ENCODE measurements at regions not wholly inside any gene's neighbourhood (a gene's known extent, or its start where the extent isn't known, plus 50 kb on each side); places are given as distances from the start of the nearest gene placed in this dataset.
A peak's percentile ranks its signal among the peaks of the same experiment; 100 is the strongest.

- H3K9me3 ChIP-seq = no peaks in the 10 kb centered on the region
- 80 to 86% (median 84%) methylated on average over 3 of the region's 3 CpGs for WGBS, 5 donors
- no peaks in the 10 kb centered on the region for H3K36me3 ChIP-seq
- no peak for TF ChIP-seq EP300 (IDR thresholded peaks at IDR 0.05)
- no peak for TF ChIP-seq POLR2AphosphoS5 (IDR thresholded peaks at IDR 0.05)
- TF ChIP-seq POLR2A (IDR thresholded peaks at IDR 0.05) = no peak
- no peak for TF ChIP-seq CTCF (IDR thresholded peaks at IDR 0.05)
- no peaks in the 10 kb centered on the region for H3K27me3 ChIP-seq
- peaks cover 0 to under 1% (median 0%) of the 10 kb centered on the region in 4 donors for H3K4me1 ChIP-seq
- H3K27ac ChIP-seq = no peak overlapping the region
- H3K4me3 ChIP-seq = no peak overlapping the region
- intact Hi-C loops (cut with DNase I; ENCODE audit: low total_unique reads) = no loop called here
- DNase-seq = no peak
Observed at GRCh38 chr17:31750578-31750977, 108.5 kb downstream of the COPRS start.

- no peaks in the 10 kb centered on the region for H3K9me3 ChIP-seq
- no peak overlapping the region for H3K4me3 ChIP-seq
- H3K27me3 ChIP-seq = no peaks in the 10 kb centered on the region
- no peaks in the 10 kb centered on the region for H3K36me3 ChIP-seq
- peaks cover 0 to 17% (median 12%) of the 10 kb centered on the region in 4 donors for H3K4me1 ChIP-seq
- no peak for TF ChIP-seq EP300 (IDR thresholded peaks at IDR 0.05)
- no peak for TF ChIP-seq POLR2A (IDR thresholded peaks at IDR 0.05)
- no peak for TF ChIP-seq POLR2AphosphoS5 (IDR thresholded peaks at IDR 0.05)
- no peak overlapping the region for H3K27ac ChIP-seq
- DNase-seq = no peak
- intact Hi-C loops (cut with DNase I; ENCODE audit: low total_unique reads) = no loop called here
- WGBS, 5 donors = 34 to 43% (median 38%) methylated on average over 3 of the region's 3 CpGs
Observed at GRCh38 chr17:31748881-31749280, 110.2 kb downstream of the COPRS start.

GRCh38 chr17:31746884-31747495 lies 112.1 kb downstream of the COPRS start:
- H3K27ac ChIP-seq = no peak overlapping the region

GRCh38 chr17:31745964-31746600 lies 113.0 kb downstream of the COPRS start:
- no peaks in the 10 kb centered on the region for H3K36me3 ChIP-seq
- DNase-seq = no peak
- no peak overlapping the region for H3K27ac ChIP-seq
- H3K4me1 ChIP-seq = peaks cover 0 to 32% (median 18%) of the 10 kb centered on the region in 4 donors
- TF ChIP-seq EP300 (IDR thresholded peaks at IDR 0.05) (no peak), POLR2A (IDR thresholded peaks at IDR 0.05) (no peak), CTCF (IDR thresholded peaks at IDR 0.05) (no peak), POLR2AphosphoS5 (IDR thresholded peaks at IDR 0.05) (no peak)
- no peaks in the 10 kb centered on the region for H3K9me3 ChIP-seq
- WGBS, 5 donors = 65 to 88% (median 83%) methylated on average over 5 to 8 of the region's 8 CpGs
- no peaks in the 10 kb centered on the region for H3K27me3 ChIP-seq
- H3K4me3 ChIP-seq = no peak overlapping the region
- intact Hi-C loops (cut with DNase I; ENCODE audit: low total_unique reads) = no loop called here

More at GRCh38 chr17:31746884-31747495, 112.1 kb downstream of the COPRS start:
- intact Hi-C loops (cut with DNase I; ENCODE audit: low total_unique reads) = no loop called here
- no peak for DNase-seq
- H3K4me1 ChIP-seq = peaks cover 0 to 25% (median 18%) of the 10 kb centered on the region in 4 donors
- TF ChIP-seq POLR2AphosphoS5 (IDR thresholded peaks at IDR 0.05) (no peak), POLR2A (IDR thresholded peaks at IDR 0.05) (no peak), EP300 (IDR thresholded peaks at IDR 0.05) (no peak), CTCF (IDR thresholded peaks at IDR 0.05) (no peak)
- no peaks in the 10 kb centered on the region for H3K9me3 ChIP-seq
- H3K36me3 ChIP-seq = no peaks in the 10 kb centered on the region
- H3K27me3 ChIP-seq = no peaks in the 10 kb centered on the region
- H3K4me3 ChIP-seq = no peak overlapping the region

- no peak for TF ChIP-seq POLR2AphosphoS5 (IDR thresholded peaks at IDR 0.05)
- TF ChIP-seq EP300 (IDR thresholded peaks at IDR 0.05) = no peak
- no peak for TF ChIP-seq CTCF (IDR thresholded peaks at IDR 0.05)
- no peak for TF ChIP-seq POLR2A (IDR thresholded peaks at IDR 0.05)
- peaks cover 0 to 46% (median 21%) of the 10 kb centered on the region in 4 donors for H3K4me1 ChIP-seq
- 28 to 43% (median 36%) methylated on average over 3 of the region's 3 CpGs for WGBS, 5 donors
- H3K27ac ChIP-seq = peak overlapping the region in 2 of 5 donors; percentile 4 to 60
- no peaks in the 10 kb centered on the region for H3K36me3 ChIP-seq
- intact Hi-C loops (cut with DNase I; ENCODE audit: low total_unique reads) = no loop called here
- H3K27me3 ChIP-seq = no peaks in the 10 kb centered on the region
- H3K9me3 ChIP-seq = no peaks in the 10 kb centered on the region
- peak in 1 of 2 donors; percentile 35 for DNase-seq
- no peak overlapping the region for H3K4me3 ChIP-seq
Observed at GRCh38 chr17:31744511-31744951, 114.5 kb downstream of the COPRS start.

All from stomach (tissue), 8 donors.